OCI-LY1 (cell line): ENCODE measurements at regions not wholly inside any gene's neighbourhood (a gene's known extent, or its start where the extent isn't known, plus 50 kb on each side); places are given as distances from the start of the nearest gene placed in this dataset.

ENCODE experiments used
- H2AFZ ChIP-seq: fragments of 200-600 bp; sonication (generic), shearing (Covaris generic); 2 replicates; pipeline ENCODE4 v1.6.0; 2014; ENCODE audit warnings: antibody characterized with exemption, mild to moderate bottlenecking, low read length
- H3F3A ChIP-seq: fragments of 200-600 bp; sonication (generic), shearing (Covaris generic); 2 replicates; pipeline ENCODE4 v1.6.0; 2014; ENCODE audit warnings: mild to moderate bottlenecking, antibody characterized with exemption, low read length, moderate library complexity; ENCODE audit not compliant: insufficient read depth
- H3K27ac ChIP-seq: fragments of 200-600 bp; sonication (generic); 2 replicates; pipeline ENCODE4 v1.5.1; 2014; ENCODE audit warnings: low read length, mixed run types, mild to moderate bottlenecking, low read depth; ENCODE audit not compliant: poor library complexity, severe bottlenecking
- H3K27me3 ChIP-seq: fragments of 200-600 bp; sonication (generic); 2 replicates; pipeline ENCODE4 v1.6.0; 2014; ENCODE audit warnings: antibody characterized with exemption, mild to moderate bottlenecking, low read length, moderate library complexity; ENCODE audit not compliant: insufficient read depth
- H3K36me3 ChIP-seq: fragments of 200-600 bp; sonication (generic); 2 replicates; pipeline ENCODE4 v1.6.1; 2014; ENCODE audit warnings: mild to moderate bottlenecking, antibody characterized with exemption, low read length, moderate library complexity, mixed read lengths; ENCODE audit not compliant: insufficient read depth
- H3K4me1 ChIP-seq: fragments of 200-600 bp; sonication (generic); 2 replicates; pipeline ENCODE4 v1.5.1; 2014; ENCODE audit warnings: mild to moderate bottlenecking, low read length, moderate library complexity; ENCODE audit not compliant: insufficient read depth, severe bottlenecking
- H3K4me2 ChIP-seq: fragments of 200-600 bp; sonication (generic), shearing (Covaris generic); 2 replicates; pipeline ENCODE4 v1.6.1; 2014; ENCODE audit warnings: low read length
- H3K4me3 ChIP-seq: fragments of 200-600 bp; sonication (generic); 2 replicates; pipeline ENCODE4 v1.5.1; 2014; ENCODE audit warnings: low read length, low read depth, mild to moderate bottlenecking, mixed read lengths; ENCODE audit not compliant: poor library complexity, severe bottlenecking
- H3K79me2 ChIP-seq: fragments of 200-600 bp; shearing (Covaris generic); 2 replicates; pipeline ENCODE4 v1.6.1; 2016; ENCODE audit warnings: mixed run types, low read length, mixed read lengths; ENCODE audit not compliant: insufficient read depth
- H3K9ac ChIP-seq: fragments of 200-600 bp; sonication (generic), shearing (Covaris generic); 2 replicates; pipeline ENCODE4 v1.6.1; 2014; ENCODE audit warnings: mild to moderate bottlenecking, low read length, mixed read lengths
- H3K9me2 ChIP-seq: fragments of 200-600 bp; sonication (generic), shearing (Covaris generic); 2 replicates; pipeline ENCODE4 v1.6.1; 2014; ENCODE audit warnings: low read depth, mild to moderate bottlenecking, low read length, mixed read lengths
- H3K9me3 ChIP-seq: fragments of 200-600 bp; shearing (Covaris generic); 2 replicates; pipeline ENCODE4 v1.6.1; 2014; ENCODE audit warnings: low read length, mixed read lengths
- H4K20me1 ChIP-seq: fragments of 200-600 bp; sonication (generic), shearing (Covaris generic); 2 replicates; pipeline ENCODE4 v1.6.0; 2016; ENCODE audit warnings: mild to moderate bottlenecking, low read length; ENCODE audit not compliant: insufficient read depth
- CTCF ChIP-seq: fragments of 200-600 bp; sonication (generic), shearing (Covaris generic); IDR thresholded peaks from 2 replicates; pipeline ENCODE4 v1.5.1; 2017; ENCODE audit warnings: mild to moderate bottlenecking, antibody characterized with exemption, low read length, moderate library complexity, mixed read lengths
- EZH2 ChIP-seq: fragments of 200-600 bp; sonication (generic), shearing (Covaris generic); IDR thresholded peaks from 2 replicates; pipeline ENCODE4 v1.8.0; 2017; ENCODE audit warnings: borderline replicate concordance, mixed run types, mild to moderate bottlenecking, antibody characterized with exemption, low read length, moderate library complexity, mixed read lengths

- no peak overlapping the region for H2AFZ ChIP-seq
- no peaks in the 10 kb centered on the region; the same call in 1 of the 2 replicates for H4K20me1 ChIP-seq
- H3K9me3 ChIP-seq, result no peaks in the 10 kb centered on the region
- no peak overlapping the region for H3K4me3 ChIP-seq
- H3K36me3 ChIP-seq, result no peaks in the 10 kb centered on the region
- TF ChIP-seq EZH2 (no peak), CTCF (no peak)
- no peaks in the 10 kb centered on the region for H3K79me2 ChIP-seq
- no peaks in the 10 kb centered on the region for H3K9me2 ChIP-seq
- no peak overlapping the region for H3K4me2 ChIP-seq
- H3K27ac ChIP-seq, result no peak overlapping the region
- no peaks in the 10 kb centered on the region for H3F3A ChIP-seq
- no peaks in the 10 kb centered on the region for H3K27me3 ChIP-seq
- H3K9ac ChIP-seq, result no peak overlapping the region
- H3K4me1 ChIP-seq, result no peaks in the 10 kb centered on the region
Observed at GRCh38 chr2:11028407-11028916, 116.7 kb downstream of the KCNF1 start.

- no peaks in the 10 kb centered on the region for H3K79me2 ChIP-seq
- no peak for TF ChIP-seq CTCF
- TF ChIP-seq EZH2, result no peak
- no peak overlapping the region for H3K4me3 ChIP-seq
- no peaks in the 10 kb centered on the region for H3K27me3 ChIP-seq
- H3F3A ChIP-seq, result no peaks in the 10 kb centered on the region
- no peak overlapping the region for H3K4me2 ChIP-seq
- H3K36me3 ChIP-seq, result no peaks in the 10 kb centered on the region
- no peaks in the 10 kb centered on the region for H3K9me3 ChIP-seq
- H2AFZ ChIP-seq, result no peak overlapping the region
- H3K9me2 ChIP-seq, result no peaks in the 10 kb centered on the region
- H3K27ac ChIP-seq, result no peak overlapping the region
- H3K9ac ChIP-seq, result no peak overlapping the region
- no peaks in the 10 kb centered on the region; the same call in 1 of the 2 replicates for H4K20me1 ChIP-seq
- no peaks in the 10 kb centered on the region for H3K4me1 ChIP-seq
Observed at GRCh38 chr2:11029136-11029535, 117.4 kb downstream of the KCNF1 start.

GRCh38 chr2:11030036-11030435 lies 118.3 kb downstream of the KCNF1 start:
- H3K36me3 ChIP-seq, result no peaks in the 10 kb centered on the region
- no peak overlapping the region for H3K27ac ChIP-seq
- no peak overlapping the region for H3K4me3 ChIP-seq
- H3K79me2 ChIP-seq, result no peaks in the 10 kb centered on the region
- no peak overlapping the region for H3K4me2 ChIP-seq
- H3K9ac ChIP-seq, result no peak overlapping the region
- no peaks in the 10 kb centered on the region for H3F3A ChIP-seq
- no peak overlapping the region for H2AFZ ChIP-seq
- H4K20me1 ChIP-seq, result no peaks in the 10 kb centered on the region; the same call in 1 of the 2 replicates
- no peaks in the 10 kb centered on the region for H3K9me2 ChIP-seq
- TF ChIP-seq CTCF (no peak), EZH2 (no peak)
- H3K4me1 ChIP-seq, result no peaks in the 10 kb centered on the region
- no peaks in the 10 kb centered on the region for H3K9me3 ChIP-seq
- H3K27me3 ChIP-seq, result no peaks in the 10 kb centered on the region
